GM12878 (cell line): ENCODE measurements at regions not wholly inside any gene's neighbourhood (a gene's known extent, or its start where the extent isn't known, plus 50 kb on each side); places are given as distances from the start of the nearest gene placed in this dataset.

Source experiments
- ATAC-seq: fragments of 200-7000 bp; cut with Tn5 transposase; 3 replicates; pipeline ENCODE4 v1.9.1; 2020; ENCODE audit warnings: mild to moderate bottlenecking, moderate library complexity
- BruUV-seq: library from RNA; stranded (reverse); fragments of 400-500 nt; replicated peaks from 2 replicates; lab custom pipeline; 2021; lab: Mats Ljungman, UMichigan
- CTCF ChIA-PET: fragments of 300-600 bp; sonication (Branson Sonifier 250); formaldehyde crosslinking; extraction: SDS; loops from one replicate; lab custom pipeline; 2021; ENCODE audit warnings: inconsistent platforms; lab: Yijun Ruan, JAX
- POLR2A ChIA-PET: fragments of 350-600 bp; formaldehyde crosslinking; extraction: SDS; loops from one replicate; lab custom pipeline; 2021; ENCODE audit warnings: inconsistent platforms; lab: Charles Lee
- RAD21 ChIA-PET: fragments of 300-600 bp; sonication (Branson Sonifier 250); formaldehyde crosslinking; loops from one replicate; lab custom pipeline; 2023; ENCODE audit warnings: antibody characterized with exemption; ENCODE audit not compliant: unreplicated experiment; lab: Charles Lee
- SMC1A ChIA-PET: fragments of 300-600 bp; sonication (Branson Sonifier 250); formaldehyde crosslinking; loops from one replicate; lab custom pipeline; 2023; ENCODE audit not compliant: unreplicated experiment, uncharacterized antibody; lab: Charles Lee
- DNase-seq: peaks from one replicate; pipeline ENCODE4 v3.0.0-alpha.2; 2011; ENCODE audit warnings: low read depth, low spot score
- FAIRE-seq: peaks from 3 replicates; lab custom pipeline; 2011; peaks lifted over from hg19 to GRCh38; lab: Jason Lieb, UNC
- H2AFZ ChIP-seq: 2 replicates; pipeline ENCODE4 v1.6.0; 2011; ENCODE audit warnings: low read depth, low read length, control low read depth; ENCODE audit not compliant: control insufficient read depth
- H3K27ac ChIP-seq: 2 replicates; pipeline ENCODE4 v1.5.1; 2011; ENCODE audit warnings: control low read depth; ENCODE audit not compliant: control insufficient read depth, insufficient read depth
- H3K27me3 ChIP-seq, 2 experiments: replicated peaks in 1 of 2; 2 replicates each; pipeline versions ENCODE4 v1.6.0 to v1.6.1; 2011; ENCODE audit warnings: low read length in 1 of 2; ENCODE audit not compliant: control insufficient read depth in 2 of 2, insufficient read depth in 2 of 2
- H3K36me3 ChIP-seq, 2 experiments: 2 replicates each; pipeline ENCODE4 v1.5.1; 2011; ENCODE audit warnings: low read length in 1 of 2; ENCODE audit not compliant: control insufficient read depth in 2 of 2, insufficient read depth in 2 of 2
- H3K4me1 ChIP-seq: 2 replicates; pipeline ENCODE4 v1.6.1; 2011; ENCODE audit warnings: mild to moderate bottlenecking, low read length, moderate library complexity, mixed read lengths; ENCODE audit not compliant: control insufficient read depth, insufficient read depth
- H3K4me2 ChIP-seq: 2 replicates; pipeline ENCODE4 v1.6.0; 2011; ENCODE audit warnings: control low read depth; ENCODE audit not compliant: control insufficient read depth, insufficient read depth
- H3K4me3 ChIP-seq: fragments of 200-600 bp; sonication (generic); 2 replicates; pipeline ENCODE4 v1.5.1; 2016
- H3K79me2 ChIP-seq: 2 replicates; pipeline ENCODE4 v1.6.0; 2011; ENCODE audit warnings: low read length; ENCODE audit not compliant: control insufficient read depth, insufficient read depth
- H3K9ac ChIP-seq: 2 replicates; pipeline ENCODE4 v1.8.0; 2011; ENCODE audit warnings: low read length, control low read depth, mixed read lengths; ENCODE audit not compliant: control insufficient read depth, insufficient read depth
- H3K9me3 ChIP-seq: replicated peaks from 3 replicates; pipeline ENCODE4 v1.5.1; 2011; ENCODE audit warnings: mild to moderate bottlenecking, low read length; ENCODE audit not compliant: control insufficient read depth, insufficient read depth
- H4K20me1 ChIP-seq: 2 replicates; pipeline ENCODE4 v1.6.0; 2011; ENCODE audit not compliant: control insufficient read depth, insufficient read depth
- CBX3 ChIP-seq: fragments of 200-600 bp; sonication (generic); IDR thresholded peaks from 2 replicates; pipeline ENCODE4 v1.6.1; 2016; ENCODE audit warnings: low read depth, borderline replicate concordance
- CHD1 ChIP-seq: IDR thresholded peaks from 2 replicates; pipeline ENCODE4 v1.6.1; 2012; ENCODE audit warnings: low read depth, low read length, improper control_type of control experiment
- EGR1 ChIP-seq, 2 experiments: IDR thresholded peaks; 1 replicate in 1 of 2; 2 replicates in 1 of 2; pipeline ENCODE4 v1.6.1; 2011 to 2012; ENCODE audit warnings: low read depth in 2 of 2, low read length in 2 of 2, borderline replicate concordance in 1 of 2, mild to moderate bottlenecking in 1 of 2, moderate library complexity in 1 of 2
- EZH2 ChIP-seq: IDR thresholded peaks from 2 replicates; pipeline ENCODE4 v1.6.1; 2012; ENCODE audit warnings: low read depth, mild to moderate bottlenecking, control low read depth, inconsistent platforms, low read length, borderline replicate concordance; ENCODE audit not compliant: control insufficient read depth
- JUNB ChIP-seq: IDR thresholded peaks from 2 replicates; pipeline ENCODE4 v1.6.1; 2016; ENCODE audit warnings: antibody characterized with exemption, mild to moderate bottlenecking
- SIX5 ChIP-seq: IDR thresholded peaks from 2 replicates; pipeline ENCODE4 v1.6.1; 2011; ENCODE audit warnings: mild to moderate bottlenecking, low read depth, low read length, moderate library complexity; ENCODE audit not compliant: severe bottlenecking
- STAT1 ChIP-seq: fragments of 450-650 bp; conservative IDR thresholded peaks from 2 replicates; pipeline ENCODE4 v1.6.1; 2014; ENCODE audit warnings: antibody characterized with exemption, mild to moderate bottlenecking
- TCF7 ChIP-seq: IDR thresholded peaks from 2 replicates; pipeline ENCODE4 v1.6.1; 2014; ENCODE audit warnings: antibody characterized with exemption, borderline replicate concordance
- YY1 ChIP-seq: IDR thresholded peaks from 2 replicates; pipeline ENCODE4 v1.6.1; 2011; ENCODE audit warnings: low read depth, mild to moderate bottlenecking, low read length
- WGBS: methylation state at CpG from one replicate; pipeline ENCODE4 v1.1.6; 2016; ENCODE audit warnings: low lambda C conversion rate; ENCODE audit not compliant: insufficient replicate concordance, insufficient coverage; ENCODE audit errors: missing lambda C conversion rate; 5-methylcytosine and 5-hydroxymethylcytosine counted together
- in situ Hi-C: fragments of 300-500 bp; cut with MboI; formaldehyde crosslinking; loops from 9 replicates; pipeline ENCODE4 v1.14.3; 2018; ENCODE audit warnings: mixed read lengths
- intact Hi-C: fragments of 100-400 bp; cut with micrococcal nuclease; formaldehyde crosslinking; loops from one replicate; pipeline ENCODE4 v1.14.2; 2022; ENCODE audit not compliant: unreplicated experiment
- TF ChIP-seq, protein P1 (sequence below): fragments of 450-650 bp; IDR thresholded peaks from 2 replicates; pipeline ENCODE4 v1.6.1; 2017; ENCODE audit warnings: mild to moderate bottlenecking, moderate library complexity
- TF ChIP-seq, protein P2 (sequence below), 3 experiments: IDR thresholded peaks in 2 of 3; conservative IDR thresholded peaks in 1 of 3; 2 replicates each; pipeline ENCODE4 v1.5.1; 2011; ENCODE audit warnings: low read depth in 3 of 3, low read length in 3 of 3, mild to moderate bottlenecking in 3 of 3, control low read depth in 2 of 3, moderate library complexity in 2 of 3, inconsistent platforms in 1 of 3, mixed read lengths in 1 of 3; ENCODE audit not compliant: control insufficient read depth in 2 of 3, insufficient read depth in 1 of 3; ENCODE audit errors: extremely low read depth in 1 of 3
- TF ChIP-seq, protein P3 (sequence below): fragments of 450-650 bp; conservative IDR thresholded peaks from 2 replicates; pipeline ENCODE4 v1.6.1; 2017; ENCODE audit warnings: mild to moderate bottlenecking, moderate library complexity

DNA sequence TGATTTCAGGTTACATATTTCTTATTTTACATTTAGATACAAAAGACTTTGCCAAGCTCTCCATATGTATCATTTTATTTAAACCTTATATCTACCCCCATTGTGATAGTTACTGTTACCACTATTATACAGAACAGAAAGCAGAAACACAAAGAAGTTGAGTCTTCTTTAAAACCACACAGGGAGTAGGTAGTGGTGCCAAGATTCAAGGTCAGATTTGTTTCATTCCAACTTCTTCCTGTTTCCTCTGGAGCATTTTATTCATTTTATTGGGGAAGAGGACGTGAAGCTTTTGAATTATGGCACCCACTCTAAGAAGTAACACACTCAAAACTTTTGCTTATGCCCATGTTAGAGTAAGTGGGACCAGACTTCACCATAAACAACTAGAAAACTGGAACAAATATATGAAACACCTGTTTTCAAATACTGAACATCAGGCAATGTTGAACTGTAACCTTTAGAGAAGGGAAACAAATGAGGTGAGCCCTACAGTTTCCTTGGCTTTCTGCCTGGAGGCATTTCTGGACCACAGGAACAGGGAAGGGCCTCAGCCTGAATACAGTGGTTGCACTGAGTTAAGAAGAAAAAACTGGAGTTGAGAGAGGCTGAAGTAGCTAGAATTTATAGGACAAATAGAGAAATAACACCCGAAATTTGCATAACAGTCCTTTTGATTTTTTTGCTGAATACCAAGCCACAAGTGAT, 160.4 kb upstream of the SSTR1 start:
- no peak for FAIRE-seq
- ATAC-seq, result no peak
- BruUV-seq, result no TSS peak
- intact Hi-C loops, result no loop called here
- no peak for DNase-seq
- Histone ChIP-seq H3K36me3 (no peaks in the 10 kb centered on the region), H3K27me3 (no peaks in the 10 kb centered on the region), H3K4me3 (no peak overlapping the region), H3K9ac (no peak overlapping the region), H3K9me3 (no peaks in the 10 kb centered on the region), H4K20me1 (no peaks in the 10 kb centered on the region), H3K4me2 (no peak overlapping the region)
- ChIA-PET POLR2A (interaction anchor here (0.6 kb wide), 1 partner anchor 8 kb away, joined by 3 read pairs; no protein-coding TSS in a partner anchor), RAD21 (no interaction called here)
- 20% methylated on average over 2 of the region's 2 CpGs for WGBS
- no peak for TF ChIP-seq JUNB
- no peak for TF ChIP-seq CHD1
- no peak for TF ChIP-seq YY1
- no peak for TF ChIP-seq STAT1
- TF ChIP-seq, protein P1, sequence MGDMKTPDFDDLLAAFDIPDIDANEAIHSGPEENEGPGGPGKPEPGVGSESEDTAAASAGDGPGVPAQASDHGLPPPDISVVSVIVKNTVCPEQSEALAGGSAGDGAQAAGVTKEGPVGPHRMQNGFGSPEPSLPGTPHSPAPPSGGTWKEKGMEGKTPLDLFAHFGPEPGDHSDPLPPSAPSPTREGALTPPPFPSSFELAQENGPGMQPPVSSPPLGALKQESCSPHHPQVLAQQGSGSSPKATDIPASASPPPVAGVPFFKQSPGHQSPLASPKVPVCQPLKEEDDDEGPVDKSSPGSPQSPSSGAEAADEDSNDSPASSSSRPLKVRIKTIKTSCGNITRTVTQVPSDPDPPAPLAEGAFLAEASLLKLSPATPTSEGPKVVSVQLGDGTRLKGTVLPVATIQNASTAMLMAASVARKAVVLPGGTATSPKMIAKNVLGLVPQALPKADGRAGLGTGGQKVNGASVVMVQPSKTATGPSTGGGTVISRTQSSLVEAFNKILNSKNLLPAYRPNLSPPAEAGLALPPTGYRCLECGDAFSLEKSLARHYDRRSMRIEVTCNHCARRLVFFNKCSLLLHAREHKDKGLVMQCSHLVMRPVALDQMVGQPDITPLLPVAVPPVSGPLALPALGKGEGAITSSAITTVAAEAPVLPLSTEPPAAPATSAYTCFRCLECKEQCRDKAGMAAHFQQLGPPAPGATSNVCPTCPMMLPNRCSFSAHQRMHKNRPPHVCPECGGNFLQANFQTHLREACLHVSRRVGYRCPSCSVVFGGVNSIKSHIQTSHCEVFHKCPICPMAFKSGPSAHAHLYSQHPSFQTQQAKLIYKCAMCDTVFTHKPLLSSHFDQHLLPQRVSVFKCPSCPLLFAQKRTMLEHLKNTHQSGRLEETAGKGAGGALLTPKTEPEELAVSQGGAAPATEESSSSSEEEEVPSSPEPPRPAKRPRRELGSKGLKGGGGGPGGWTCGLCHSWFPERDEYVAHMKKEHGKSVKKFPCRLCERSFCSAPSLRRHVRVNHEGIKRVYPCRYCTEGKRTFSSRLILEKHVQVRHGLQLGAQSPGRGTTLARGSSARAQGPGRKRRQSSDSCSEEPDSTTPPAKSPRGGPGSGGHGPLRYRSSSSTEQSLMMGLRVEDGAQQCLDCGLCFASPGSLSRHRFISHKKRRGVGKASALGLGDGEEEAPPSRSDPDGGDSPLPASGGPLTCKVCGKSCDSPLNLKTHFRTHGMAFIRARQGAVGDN, result no peak
- TF ChIP-seq, protein P2, sequence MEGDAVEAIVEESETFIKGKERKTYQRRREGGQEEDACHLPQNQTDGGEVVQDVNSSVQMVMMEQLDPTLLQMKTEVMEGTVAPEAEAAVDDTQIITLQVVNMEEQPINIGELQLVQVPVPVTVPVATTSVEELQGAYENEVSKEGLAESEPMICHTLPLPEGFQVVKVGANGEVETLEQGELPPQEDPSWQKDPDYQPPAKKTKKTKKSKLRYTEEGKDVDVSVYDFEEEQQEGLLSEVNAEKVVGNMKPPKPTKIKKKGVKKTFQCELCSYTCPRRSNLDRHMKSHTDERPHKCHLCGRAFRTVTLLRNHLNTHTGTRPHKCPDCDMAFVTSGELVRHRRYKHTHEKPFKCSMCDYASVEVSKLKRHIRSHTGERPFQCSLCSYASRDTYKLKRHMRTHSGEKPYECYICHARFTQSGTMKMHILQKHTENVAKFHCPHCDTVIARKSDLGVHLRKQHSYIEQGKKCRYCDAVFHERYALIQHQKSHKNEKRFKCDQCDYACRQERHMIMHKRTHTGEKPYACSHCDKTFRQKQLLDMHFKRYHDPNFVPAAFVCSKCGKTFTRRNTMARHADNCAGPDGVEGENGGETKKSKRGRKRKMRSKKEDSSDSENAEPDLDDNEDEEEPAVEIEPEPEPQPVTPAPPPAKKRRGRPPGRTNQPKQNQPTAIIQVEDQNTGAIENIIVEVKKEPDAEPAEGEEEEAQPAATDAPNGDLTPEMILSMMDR (IDR thresholded peaks at IDR 0.05 in 2 of 3, conservative IDR thresholded peaks at IDR 0.05 in 1 of 3; ENCODE audit: control insufficient read depth in 2 of 3, extremely low read depth in 1 of 3, insufficient read depth in 1 of 3, low read depth in 3 of 3, low read length in 3 of 3), result no peak
- no peak for TF ChIP-seq EZH2
- TF ChIP-seq, protein P3, sequence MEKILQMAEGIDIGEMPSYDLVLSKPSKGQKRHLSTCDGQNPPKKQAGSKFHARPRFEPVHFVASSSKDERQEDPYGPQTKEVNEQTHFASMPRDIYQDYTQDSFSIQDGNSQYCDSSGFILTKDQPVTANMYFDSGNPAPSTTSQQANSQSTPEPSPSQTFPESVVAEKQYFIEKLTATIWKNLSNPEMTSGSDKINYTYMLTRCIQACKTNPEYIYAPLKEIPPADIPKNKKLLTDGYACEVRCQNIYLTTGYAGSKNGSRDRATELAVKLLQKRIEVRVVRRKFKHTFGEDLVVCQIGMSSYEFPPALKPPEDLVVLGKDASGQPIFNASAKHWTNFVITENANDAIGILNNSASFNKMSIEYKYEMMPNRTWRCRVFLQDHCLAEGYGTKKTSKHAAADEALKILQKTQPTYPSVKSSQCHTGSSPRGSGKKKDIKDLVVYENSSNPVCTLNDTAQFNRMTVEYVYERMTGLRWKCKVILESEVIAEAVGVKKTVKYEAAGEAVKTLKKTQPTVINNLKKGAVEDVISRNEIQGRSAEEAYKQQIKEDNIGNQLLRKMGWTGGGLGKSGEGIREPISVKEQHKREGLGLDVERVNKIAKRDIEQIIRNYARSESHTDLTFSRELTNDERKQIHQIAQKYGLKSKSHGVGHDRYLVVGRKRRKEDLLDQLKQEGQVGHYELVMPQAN, result no peak
- no peak for TF ChIP-seq EGR1 (IDR thresholded peaks at IDR 0.05; ENCODE audit: borderline replicate concordance in 1 of 2, low read depth in 2 of 2, low read length in 2 of 2)
- TF ChIP-seq CBX3, result no peak
- no peak for TF ChIP-seq TCF7
- no peak for TF ChIP-seq SIX5
- TF ChIP-seq, all 136 proteins: peak for 0
- in situ Hi-C loops, result no loop called here
- no peaks in the 10 kb centered on the region for H3K4me1 ChIP-seq
- CTCF ChIA-PET, result no interaction called here
- no peak overlapping the region for H2AFZ ChIP-seq
- SMC1A ChIA-PET, result interaction anchor here (0.7 kb wide), 1 partner anchor 47 kb away, joined by 4 read pairs; no protein-coding TSS in a partner anchor
- no peak overlapping the region for H3K27ac ChIP-seq
- H3K79me2 ChIP-seq, result no peaks in the 10 kb centered on the region
